Activated CD8-positive, alpha-beta memory T cell treated with anti-CD3 and anti-CD28 coated beads, Interleukin-2, amount 10 ng/mL, durations not matched to agents 7 days and 5 days (primary cell): ENCODE measurements at regions not wholly inside any gene's neighbourhood (a gene's known extent, or its start where the extent isn't known, plus 50 kb on each side); places are given as distances from the start of the nearest gene placed in this dataset.
"Not testable (repeated sequence)": the region's sequence is repeated elsewhere in the genome, so short reads cannot be mapped to it uniquely, and the experiment has no call there.

ENCODE experiments used
- ATAC-seq: fragments of 150-1000 bp; cut with Tn5 transposase; one replicate; pipeline ENCODE4 v1.10.0; 2021; ENCODE audit warnings: moderate library complexity
- CTCF ChIA-PET: fragments of 350-600 bp; sonication (Branson Sonifier 250); formaldehyde crosslinking; loops from one replicate; lab custom pipeline; 2021; ENCODE audit warnings: antibody characterized with exemption; lab: Charles Lee
- DNase-seq: peaks from one replicate; pipeline ENCODE4 v3.0.0-alpha.2; 2020
- H3K27ac Mint-ChIP-seq: one replicate; pipeline ENCODE4 v1.8.0; 2021; ENCODE audit warnings: mild to moderate bottlenecking, mixed read lengths
- H3K27me3 Mint-ChIP-seq: one replicate; pipeline ENCODE4 v1.8.0; 2021; ENCODE audit warnings: mixed read lengths
- H3K36me3 Mint-ChIP-seq: one replicate; pipeline ENCODE4 v1.8.0; 2021; ENCODE audit warnings: mild to moderate bottlenecking, mixed read lengths
- H3K4me1 Mint-ChIP-seq: one replicate; pipeline ENCODE4 v1.8.0; 2021; ENCODE audit warnings: mixed read lengths
- H3K4me3 Mint-ChIP-seq: one replicate; pipeline ENCODE4 v1.8.0; 2021; ENCODE audit warnings: mild to moderate bottlenecking, moderate library complexity, mixed read lengths
- H3K9me3 Mint-ChIP-seq: one replicate; pipeline ENCODE4 v1.8.0; 2022; ENCODE audit warnings: low read depth, mixed read lengths

GRCh38 chr2:224113930-224114329 is 74.8 kb upstream of the SERPINE2 start:
- H3K4me1 Mint-ChIP-seq, CTCF ChIA-PET: not testable (repeated sequence)

GRCh38 chr2:224111576-224111975 is 72.5 kb upstream of the SERPINE2 start:
- no peak for ATAC-seq
- no peaks in the 10 kb centered on the region for H3K9me3 Mint-ChIP-seq
- H3K4me3 Mint-ChIP-seq: no peak overlapping the region
- DNase-seq: no peak
- H3K27me3 Mint-ChIP-seq: peaks cover 6% of the 10 kb centered on the region
- H3K36me3 Mint-ChIP-seq: no peaks in the 10 kb centered on the region
- CTCF ChIA-PET: interaction anchor here (0.6 kb wide), 1 partner anchor 759 kb away, joined by 3 read pairs; no protein-coding TSS in a partner anchor
- H3K4me1 Mint-ChIP-seq: no peaks in the 10 kb centered on the region
- no peak overlapping the region for H3K27ac Mint-ChIP-seq

More at GRCh38 chr2:224113930-224114329, 74.8 kb upstream of the SERPINE2 start:
- H3K27me3 Mint-ChIP-seq: peaks cover 15% of the 10 kb centered on the region
- not testable (repeated sequence) for ATAC-seq, DNase-seq, H3K4me3 Mint-ChIP-seq, H3K27ac Mint-ChIP-seq, H3K9me3 Mint-ChIP-seq, H3K36me3 Mint-ChIP-seq

- Mint-ChIP-seq H3K4me1 (no peaks in the 10 kb centered on the region), H3K4me3 (no peak overlapping the region)
- ATAC-seq: no peak
Observed at GRCh38 chr2:224110811-224111210, 71.7 kb upstream of the SERPINE2 start.

GRCh38 chr2:224109751-224110150 is 70.7 kb upstream of the SERPINE2 start:
- no peak overlapping the region for H3K27ac Mint-ChIP-seq
- CTCF ChIA-PET: no interaction called here
- H3K36me3 Mint-ChIP-seq: no peaks in the 10 kb centered on the region
- H3K27me3 Mint-ChIP-seq: no peaks in the 10 kb centered on the region
- ATAC-seq (no peak), DNase-seq (no peak)
- no peak overlapping the region for H3K4me3 Mint-ChIP-seq
- no peaks in the 10 kb centered on the region for H3K9me3 Mint-ChIP-seq
- no peaks in the 10 kb centered on the region for H3K4me1 Mint-ChIP-seq

More at GRCh38 chr2:224110811-224111210, 71.7 kb upstream of the SERPINE2 start:
- no peaks in the 10 kb centered on the region for H3K9me3 Mint-ChIP-seq
- CTCF ChIA-PET: no interaction called here
- H3K27me3 Mint-ChIP-seq: peaks cover 6% of the 10 kb centered on the region
- no peak overlapping the region for H3K27ac Mint-ChIP-seq
- no peak for DNase-seq
- H3K36me3 Mint-ChIP-seq: no peaks in the 10 kb centered on the region

- Mint-ChIP-seq H3K9me3 (no peaks in the 10 kb centered on the region), H3K27ac (no peak overlapping the region), H3K27me3 (no peaks in the 10 kb centered on the region), H3K4me1 (no peaks in the 10 kb centered on the region), H3K4me3 (no peak overlapping the region), H3K36me3 (no peaks in the 10 kb centered on the region)
- DNase-seq: no peak
- ATAC-seq: no peak
- CTCF ChIA-PET: no interaction called here
Observed at GRCh38 chr2:224106794-224107193, 67.7 kb upstream of the SERPINE2 start.

GRCh38 chr2:224104668-224105386 is 65.7 kb upstream of the SERPINE2 start:
- Mint-ChIP-seq H3K36me3 (no peaks in the 10 kb centered on the region), H3K9me3 (no peaks in the 10 kb centered on the region), H3K4me1 (no peaks in the 10 kb centered on the region), H3K4me3 (no peak overlapping the region), H3K27me3 (no peaks in the 10 kb centered on the region), H3K27ac (no peak overlapping the region)
- ATAC-seq (no peak), DNase-seq (no peak)
- CTCF ChIA-PET: no interaction called here

- CTCF ChIA-PET: no interaction called here
- no peak for DNase-seq
- Mint-ChIP-seq H3K9me3 (no peaks in the 10 kb centered on the region), H3K27me3 (no peaks in the 10 kb centered on the region), H3K4me3 (no peak overlapping the region), H3K27ac (no peak overlapping the region), H3K36me3 (no peaks in the 10 kb centered on the region), H3K4me1 (no peaks in the 10 kb centered on the region)
- ATAC-seq: no peak
Observed at GRCh38 chr2:224103651-224104050, 64.6 kb upstream of the SERPINE2 start.

GRCh38 chr2:224102991-224103390 is 63.9 kb upstream of the SERPINE2 start:
- no peak overlapping the region for H3K4me3 Mint-ChIP-seq
- H3K4me1 Mint-ChIP-seq: no peaks in the 10 kb centered on the region
- H3K27ac Mint-ChIP-seq: no peak overlapping the region
- H3K36me3 Mint-ChIP-seq: no peaks in the 10 kb centered on the region
- H3K27me3 Mint-ChIP-seq: no peaks in the 10 kb centered on the region
- ATAC-seq: no peak
- H3K9me3 Mint-ChIP-seq: no peaks in the 10 kb centered on the region
- CTCF ChIA-PET: interaction anchor here (0.6 kb wide), 1 partner anchor 755 kb away, joined by 3 read pairs; no protein-coding TSS in a partner anchor
- DNase-seq: no peak

- Mint-ChIP-seq H3K9me3 (no peaks in the 10 kb centered on the region), H3K4me3 (no peak overlapping the region), H3K36me3 (no peaks in the 10 kb centered on the region), H3K4me1 (no peaks in the 10 kb centered on the region), H3K27me3 (no peaks in the 10 kb centered on the region), H3K27ac (no peak overlapping the region)
- DNase-seq (no peak), ATAC-seq (no peak)
- CTCF ChIA-PET: interaction anchor here (1.3 kb wide), 1 partner anchor 132 kb away, joined by 4 read pairs; no protein-coding TSS in a partner anchor
Observed at GRCh38 chr2:224101820-224102630, 62.9 kb upstream of the SERPINE2 start.

GRCh38 chr2:224099861-224100643 is 61.0 kb upstream of the SERPINE2 start:
- no peak for ATAC-seq
- CTCF ChIA-PET: interaction anchor here (0.9 kb wide), 1 partner anchor 14 kb away, joined by 3 read pairs; no protein-coding TSS in a partner anchor
- no peak for DNase-seq
- H3K27ac Mint-ChIP-seq: no peak overlapping the region
- no peaks in the 10 kb centered on the region for H3K36me3 Mint-ChIP-seq
- peaks cover 3% of the 10 kb centered on the region for H3K27me3 Mint-ChIP-seq
- no peaks in the 10 kb centered on the region for H3K9me3 Mint-ChIP-seq
- H3K4me3 Mint-ChIP-seq: no peak overlapping the region
- no peaks in the 10 kb centered on the region for H3K4me1 Mint-ChIP-seq

- no peaks in the 10 kb centered on the region for H3K9me3 Mint-ChIP-seq
- CTCF ChIA-PET: no interaction called here
Observed at GRCh38 chr2:224098481-224099230, 59.6 kb upstream of the SERPINE2 start.

GRCh38 chr2:224094413-224094812 is 55.3 kb upstream of the SERPINE2 start:
- H3K36me3 Mint-ChIP-seq: no peaks in the 10 kb centered on the region
- no peaks in the 10 kb centered on the region for H3K4me1 Mint-ChIP-seq
- ATAC-seq (no peak), DNase-seq (no peak)
- CTCF ChIA-PET: no interaction called here
- H3K9me3 Mint-ChIP-seq: no peaks in the 10 kb centered on the region
- H3K27ac Mint-ChIP-seq: no peak overlapping the region
- H3K4me3 Mint-ChIP-seq: no peak overlapping the region
- peaks cover 6% of the 10 kb centered on the region for H3K27me3 Mint-ChIP-seq

More at GRCh38 chr2:224098481-224099230, 59.6 kb upstream of the SERPINE2 start:
- no peak for ATAC-seq
- H3K4me1 Mint-ChIP-seq: no peaks in the 10 kb centered on the region
- H3K27me3 Mint-ChIP-seq: peaks cover 6% of the 10 kb centered on the region
- no peaks in the 10 kb centered on the region for H3K36me3 Mint-ChIP-seq
- H3K27ac Mint-ChIP-seq: no peak overlapping the region
- no peak for DNase-seq
- no peak overlapping the region for H3K4me3 Mint-ChIP-seq
